Inflammatory macrophage (primary cell): ENCODE measurements at regions not wholly inside any gene's neighbourhood (a gene's known extent, or its start where the extent isn't known, plus 50 kb on each side); places are given as distances from the start of the nearest gene placed in this dataset.
"Not testable (repeated sequence)": the region's sequence is repeated elsewhere in the genome, so short reads cannot be mapped to it uniquely, and the experiment has no call there.

Source experiments
- DNase-seq, 2 donors: peaks; one replicate each; pipeline ENCODE4 v3.0.0-alpha.2; 2020 to 2022

GRCh38 chr18:10142056-10142455, 228.2 kb downstream of the VAPA start:
- DNase-seq, result no peak

GRCh38 chr18:10142496-10143160, 228.8 kb downstream of the VAPA start:
- no peak for DNase-seq

GRCh38 chr18:10143596-10143995, 229.8 kb downstream of the VAPA start:
- DNase-seq, result no peak

- no peak for DNase-seq
These were observed 231.7 kb downstream of the VAPA start for GRCh38 chr18:10145546-10145945.

- no peak for DNase-seq
These were observed 233.4 kb downstream of the VAPA start for GRCh38 chr18:10147226-10147625.

- no peak for DNase-seq
These were observed 233.9 kb downstream of the VAPA start for GRCh38 chr18:10147752-10148151.

- DNase-seq, result no peak
These were observed 234.5 kb downstream of the VAPA start for GRCh38 chr18:10148189-10148929.

GRCh38 chr18:10149768-10150556, 236.1 kb downstream of the VAPA start:
- DNase-seq, result no peak

- DNase-seq, result not testable (repeated sequence)
These were observed 236.8 kb downstream of the VAPA start for GRCh38 chr18:10150576-10150975.

- no peak for DNase-seq
These were observed 238.7 kb downstream of the VAPA start for GRCh38 chr18:10152475-10152874.

- no peak for DNase-seq
These were observed 240.3 kb downstream of the VAPA start for GRCh38 chr18:10153924-10154752.

GRCh38 chr18:10157706-10158105, 243.9 kb downstream of the VAPA start:
- DNase-seq, result no peak

- no peak for DNase-seq
These were observed 246.4 kb downstream of the VAPA start for GRCh38 chr18:10160251-10160650.

GRCh38 chr18:10161315-10161714, 247.5 kb downstream of the VAPA start:
- DNase-seq, result no peak

- DNase-seq, result no peak
These were observed 248.5 kb downstream of the VAPA start for GRCh38 chr18:10162340-10162739.

GRCh38 chr18:10164271-10165071, 250.7 kb downstream of the VAPA start:
- DNase-seq, result no peak

- DNase-seq, result no peak
These were observed 252.5 kb downstream of the VAPA start for GRCh38 chr18:10166164-10166807.

- no peak for DNase-seq
These were observed 253.9 kb downstream of the VAPA start for GRCh38 chr18:10167759-10168158.

- no peak for DNase-seq
These were observed 254.7 kb downstream of the VAPA start for GRCh38 chr18:10168477-10168876.

GRCh38 chr18:10169064-10169562, 255.3 kb downstream of the VAPA start:
- DNase-seq, result no peak

GRCh38 chr18:10169814-10170213, 256.0 kb downstream of the VAPA start:
- DNase-seq, result no peak
